Thyroid gland (tissue), 4 donors: ENCODE measurements at regions not wholly inside any gene's neighbourhood (a gene's known extent, or its start where the extent isn't known, plus 50 kb on each side); places are given as distances from the start of the nearest gene placed in this dataset.

Source experiments
- CTCF ChIP-seq, 6 experiments: fragments of 200-600 bp in 3 of 6; fragments of 450-650 bp in 3 of 6; sonication (generic) in 3 of 6; IDR thresholded peaks; one replicate each; pipeline ENCODE4 v1.5.1; 2016 to 2019; ENCODE audit warnings: antibody characterized with exemption in 6 of 6, mild to moderate bottlenecking in 2 of 6, inconsistent platforms in 1 of 6, moderate library complexity in 1 of 6
- POLR2A ChIP-seq, 2 donors: fragments of 450-650 bp; IDR thresholded peaks; one replicate each; pipeline ENCODE4 v1.6.1; 2017; ENCODE audit warnings: antibody characterized with exemption in 2 of 2, mild to moderate bottlenecking in 2 of 2, moderate library complexity in 1 of 2

GRCh38 chr12:59014885-59015284, 94.6 kb upstream of the LRIG3 start:
- no peak for TF ChIP-seq CTCF (IDR thresholded peaks at IDR 0.05)
- TF ChIP-seq POLR2A (IDR thresholded peaks at IDR 0.05), result no peak
